ENCODE measurements at regions not wholly inside any gene's neighbourhood (a gene's known extent, or its start where the extent isn't known, plus 50 kb on each side); places are given as distances from the start of the nearest gene placed in this dataset.

DNA sequence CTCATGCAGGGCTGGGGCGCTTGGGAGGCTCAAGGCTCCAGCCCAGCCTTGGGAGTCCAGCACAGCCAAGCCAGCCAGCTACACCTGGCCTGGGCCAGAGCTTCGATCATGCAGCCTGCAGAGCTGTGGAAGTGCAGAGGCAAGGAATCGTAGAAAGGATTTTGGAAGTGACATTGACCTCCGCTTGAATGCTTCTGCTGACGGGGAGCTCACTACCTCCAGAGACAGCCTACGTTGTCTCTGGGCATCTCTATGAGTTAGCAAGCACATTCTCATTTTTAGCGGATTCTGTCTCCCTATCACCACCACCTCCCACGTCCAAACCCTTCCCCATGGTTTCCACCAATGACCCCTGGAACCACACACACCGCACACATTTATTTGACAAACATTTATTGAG lies 88.5 kb downstream of the MICALL2 start:
- no peak for DNase-seq

DNA sequence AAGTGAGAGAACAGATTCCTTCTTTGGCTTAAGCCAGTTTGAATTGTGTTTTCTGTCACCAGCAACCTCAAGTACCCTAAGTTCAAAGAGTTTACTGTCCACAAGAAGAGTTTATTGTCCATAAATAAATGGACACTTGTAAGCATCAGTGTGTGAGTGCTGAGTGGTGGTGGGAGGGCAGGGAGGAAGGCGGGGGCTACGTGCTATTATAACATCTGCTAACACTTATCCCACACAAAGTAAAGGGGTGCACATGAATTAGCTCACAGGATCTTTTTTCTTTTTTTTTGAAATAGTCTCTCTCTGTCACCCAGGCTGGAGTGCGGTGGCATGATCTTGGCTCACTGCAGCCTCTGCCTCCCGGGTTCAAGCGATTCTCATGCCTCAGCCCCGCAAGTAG lies 87.2 kb downstream of the MICALL2 start:
- no peak for DNase-seq

DNA sequence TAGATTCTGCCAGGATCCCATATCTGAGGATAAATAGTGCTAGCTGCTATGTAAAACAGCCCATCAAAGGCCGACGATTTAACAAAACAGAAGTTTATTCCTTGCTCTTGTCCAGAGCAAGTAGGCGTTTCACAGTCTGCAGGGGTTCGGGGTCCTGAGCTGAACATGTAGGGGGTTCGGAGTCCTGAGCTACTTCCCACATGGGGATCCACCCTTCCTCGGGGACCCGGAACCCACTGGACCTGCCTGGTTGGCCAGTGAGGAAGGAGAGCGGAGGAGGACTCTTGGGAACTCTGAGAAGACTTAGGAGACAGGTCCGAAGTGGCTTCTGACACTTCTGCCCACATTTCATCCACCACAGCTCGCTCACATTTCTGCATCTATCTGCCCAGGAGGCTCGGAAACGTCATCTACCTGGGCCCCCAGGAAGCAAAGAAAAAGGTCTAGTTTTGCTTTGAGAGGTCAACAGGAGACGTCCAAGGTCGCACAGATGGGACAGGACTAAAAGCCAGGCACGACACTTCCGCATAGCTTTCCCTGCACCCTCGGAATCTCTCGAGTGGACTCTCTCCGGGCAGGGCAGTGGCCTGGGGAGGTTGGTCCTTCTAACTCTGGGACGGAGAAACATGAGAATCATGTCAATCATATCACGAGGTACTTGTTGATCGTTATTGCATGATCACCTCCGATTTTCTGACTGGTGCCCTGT lies 86.4 kb downstream of the MICALL2 start:
- DNase-seq, result no peak

DNA sequence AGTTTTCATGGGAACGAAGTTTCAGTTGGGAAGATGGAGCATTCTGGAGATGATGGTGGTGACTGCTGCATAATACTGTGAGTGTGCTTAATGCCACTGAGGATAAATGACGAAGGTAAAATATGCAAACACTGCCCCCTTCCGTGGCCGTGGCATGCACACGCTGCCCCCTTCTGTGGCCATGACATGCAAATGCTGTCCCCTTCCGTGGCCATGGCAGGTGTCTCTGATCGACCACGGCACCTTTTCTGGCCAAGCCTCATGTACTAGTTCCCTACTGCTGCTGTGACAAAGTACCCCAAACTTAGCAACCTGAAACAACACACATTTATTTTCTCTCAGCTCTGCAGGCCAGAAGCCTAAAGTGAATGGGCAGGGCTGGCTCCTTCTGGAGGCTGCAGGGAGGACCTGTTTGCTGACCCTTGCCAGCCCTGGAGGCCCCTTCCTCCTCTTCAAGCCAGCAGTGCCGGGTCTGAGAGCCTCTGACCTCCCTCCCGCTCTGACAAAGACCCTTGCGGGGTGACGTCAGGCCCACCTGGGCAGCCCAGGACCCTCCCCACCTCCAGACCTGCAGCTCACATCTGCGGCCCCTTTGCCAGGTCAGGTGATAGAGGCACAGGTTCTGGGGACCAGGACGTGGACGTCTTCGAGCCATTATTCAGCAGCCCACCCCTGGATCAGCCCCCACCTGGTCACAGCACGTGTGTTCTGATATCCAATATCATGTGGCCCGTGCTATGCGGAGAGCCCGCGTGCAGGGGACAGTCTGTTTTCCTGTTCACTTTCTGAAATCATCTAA lies 82.0 kb downstream of the MICALL2 start:
- no peak for DNase-seq

DNA sequence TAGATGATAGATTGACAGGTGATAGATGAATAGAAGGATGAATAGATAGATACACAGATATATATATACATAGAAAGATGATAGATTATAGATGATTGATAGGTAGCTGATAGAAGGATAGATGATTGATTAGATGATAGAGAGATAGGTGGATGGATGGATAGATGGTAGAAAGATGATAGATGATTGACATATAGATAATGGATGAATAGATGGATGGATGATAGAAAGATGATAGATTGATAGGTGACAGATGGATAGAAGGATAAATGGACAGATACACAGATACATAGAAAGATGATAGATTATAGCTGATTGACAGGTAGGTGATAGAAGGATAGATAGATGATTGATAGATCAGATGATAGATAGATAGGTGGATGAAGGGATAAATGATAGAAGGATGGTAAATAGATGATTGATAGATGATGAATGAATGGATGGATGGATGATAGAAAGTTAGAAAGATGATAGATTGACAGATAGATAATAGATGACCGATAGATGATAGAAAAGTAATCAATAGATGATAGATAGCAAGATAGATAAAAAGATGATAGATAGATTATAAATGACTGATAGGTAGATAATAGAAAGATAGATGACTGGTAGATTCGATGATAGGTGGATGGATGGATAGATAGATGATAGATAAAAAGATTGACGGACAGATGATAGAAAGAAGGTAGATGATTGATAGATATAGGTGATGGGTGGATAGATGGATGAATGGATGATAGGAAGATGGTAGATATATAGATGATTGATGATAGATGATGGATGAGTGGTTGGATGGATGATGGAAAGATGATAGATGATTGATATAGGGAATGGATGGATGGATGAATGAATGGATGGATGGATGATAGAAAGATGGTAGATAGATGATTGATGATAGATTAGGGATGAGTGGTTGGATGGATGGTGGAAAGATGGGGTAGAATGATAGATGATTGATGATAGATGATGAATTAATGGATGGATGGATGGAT lies 80.4 kb downstream of the MICALL2 start:
- DNase-seq, result no peak

DNA sequence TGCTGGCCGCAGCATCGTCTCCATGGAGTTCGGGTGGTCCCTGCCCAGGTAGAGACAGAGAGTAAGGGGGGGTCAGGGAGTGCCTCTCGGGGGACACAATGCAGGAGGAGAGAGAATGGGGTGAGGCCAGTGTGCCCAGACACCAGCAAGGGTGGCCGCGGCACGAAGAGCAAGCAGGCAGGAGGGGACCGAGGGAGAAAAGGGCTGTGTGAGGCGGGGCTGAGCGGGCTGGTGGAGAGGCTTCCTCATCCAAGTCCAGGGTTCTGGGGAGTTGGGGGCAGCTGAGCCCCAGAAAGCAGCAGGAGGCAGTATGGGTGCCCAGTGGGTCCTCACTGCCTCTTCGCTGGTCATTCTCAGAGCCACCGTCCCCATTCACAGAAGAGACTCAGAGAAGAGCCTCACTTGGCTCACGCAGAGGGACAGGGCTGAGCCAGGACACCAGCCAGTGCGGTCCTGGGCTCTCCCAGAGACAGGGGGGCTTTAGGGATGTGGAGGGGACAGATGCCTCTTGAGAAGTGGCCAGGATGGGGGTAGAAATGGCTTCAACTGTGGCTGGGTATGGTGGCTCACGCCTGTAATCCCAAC lies 78.9 kb downstream of the MICALL2 start:
- no peak for DNase-seq

DNA sequence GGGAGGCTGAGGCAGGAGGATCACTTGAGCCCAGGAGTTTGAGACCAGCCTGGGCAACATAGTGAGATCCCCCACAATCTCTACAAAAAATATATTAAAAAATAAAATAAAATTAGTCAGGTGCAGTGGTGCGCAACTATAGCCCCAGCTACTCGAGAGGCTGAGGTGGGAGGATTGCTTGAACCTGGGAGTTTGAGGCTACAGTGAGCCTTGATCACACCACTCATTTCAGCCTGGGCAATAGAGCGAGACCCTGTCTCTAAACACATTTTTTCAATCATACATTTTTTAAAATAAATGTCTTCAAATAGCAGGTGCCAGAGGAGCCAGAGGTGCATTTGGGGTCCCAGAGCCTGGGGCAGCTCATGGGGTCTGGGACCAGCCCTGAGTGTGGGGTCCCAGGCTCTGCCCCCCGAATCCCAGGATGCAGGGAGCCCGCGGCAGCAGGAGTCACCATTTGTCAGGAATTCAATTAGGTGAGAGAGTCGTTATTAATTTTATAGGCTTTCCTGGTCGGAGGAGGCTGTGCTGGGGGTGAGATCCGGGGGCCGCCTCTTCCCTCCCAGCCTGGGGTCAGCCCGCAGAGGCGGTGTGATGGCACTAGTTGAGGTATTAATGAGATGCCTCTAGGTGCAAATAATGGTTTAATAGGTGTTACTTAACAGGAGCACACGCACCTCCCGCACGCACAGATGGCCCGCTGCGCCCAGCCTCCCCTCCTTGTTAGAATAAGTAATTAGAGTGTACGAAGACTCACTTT lies 78.3 kb downstream of the MICALL2 start:
- no peak for DNase-seq

DNA sequence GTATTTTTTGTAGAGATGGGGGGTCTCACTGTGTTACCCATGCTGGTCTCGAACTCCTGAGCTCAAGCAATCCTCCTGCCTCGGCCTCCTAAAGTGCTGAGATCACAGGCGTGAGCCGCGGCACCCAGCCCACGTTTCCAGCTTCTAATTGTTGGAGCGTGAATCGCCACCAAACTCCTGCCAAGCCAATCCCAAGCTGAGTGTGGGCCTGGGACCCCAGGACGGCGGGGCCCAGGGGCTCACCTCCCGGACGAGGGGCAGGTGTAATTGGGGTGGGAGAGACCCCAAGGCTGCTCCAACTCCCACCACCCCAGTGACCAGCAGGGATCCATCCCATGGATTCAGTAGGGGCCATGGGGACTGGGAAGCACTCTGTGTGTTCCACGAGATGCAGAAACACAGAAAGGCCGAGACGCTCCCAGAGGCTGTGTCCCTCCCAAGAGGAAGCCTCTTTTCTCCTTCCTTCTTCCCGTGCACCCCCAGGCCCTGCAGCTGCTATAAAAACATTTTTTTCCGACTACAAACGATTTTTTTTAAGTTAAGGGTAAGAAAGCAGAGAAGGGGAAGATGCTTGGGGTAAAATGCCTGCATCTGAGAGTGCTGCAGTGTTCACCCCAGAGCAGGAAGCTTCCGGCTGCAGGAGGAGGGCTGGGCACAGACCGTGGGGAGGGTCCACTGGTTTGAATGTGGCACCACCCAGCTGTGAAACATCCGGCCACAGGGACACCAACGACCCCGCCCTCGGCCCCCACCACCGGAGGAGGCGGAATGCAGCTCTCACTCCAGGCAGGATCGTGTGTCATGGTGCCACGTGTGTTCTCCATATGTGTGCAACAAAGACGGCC lies 76.5 kb downstream of the MICALL2 start:
- DNase-seq, result no peak

DNA sequence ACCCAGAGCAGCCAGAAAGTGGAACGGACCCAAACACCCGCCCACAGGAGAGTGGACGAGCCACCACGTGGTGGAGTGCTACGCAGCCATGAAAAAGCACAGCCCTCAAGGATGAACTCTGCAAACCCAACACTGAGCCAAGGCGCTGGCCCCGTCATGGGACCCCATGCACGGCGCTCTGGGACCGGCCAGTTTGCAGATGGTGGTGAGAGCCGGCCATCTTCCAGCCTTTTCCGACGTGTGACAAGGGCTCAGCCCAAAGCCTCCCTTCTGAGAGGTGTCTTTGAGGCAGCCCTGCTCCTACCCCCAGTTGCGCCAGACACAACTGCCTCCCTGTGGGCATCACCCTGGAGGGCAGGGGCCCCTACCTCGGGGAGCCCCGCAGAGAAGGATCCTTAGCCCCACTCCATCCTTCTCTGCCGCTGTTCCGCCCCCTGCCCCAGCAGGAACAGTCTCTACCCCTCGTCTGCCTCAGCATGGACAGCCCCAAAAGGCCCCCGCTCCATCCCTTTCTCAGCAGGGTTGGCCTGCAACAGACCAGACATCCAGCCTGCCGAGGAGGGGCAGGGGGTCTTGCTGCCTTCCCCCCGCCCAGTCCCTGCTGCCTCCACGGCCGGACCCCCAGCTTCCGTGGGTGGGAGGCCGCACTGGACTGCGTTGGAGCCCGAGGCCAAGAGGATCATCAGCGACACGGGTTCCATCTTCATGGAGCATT lies 75.7 kb downstream of the MICALL2 start:
- DNase-seq, result no peak

DNA sequence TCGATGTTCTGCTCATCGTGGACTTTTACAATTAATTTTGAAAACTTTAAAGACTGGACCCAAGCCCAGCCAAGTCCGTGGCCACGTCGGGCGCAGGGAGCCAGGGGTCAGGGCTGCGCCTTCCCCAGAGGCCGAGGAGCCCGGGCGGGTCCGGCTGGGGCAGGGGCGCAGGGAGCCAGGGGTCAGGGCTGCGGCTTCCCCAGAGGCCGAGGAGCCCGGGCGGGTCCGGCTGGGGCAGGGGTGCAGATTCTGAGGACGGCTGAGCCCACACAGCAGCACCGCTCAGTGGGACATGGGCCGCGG lies 75.2 kb downstream of the MICALL2 start:
- no peak for DNase-seq

Data from amygdala (tissue), 56 donors.